GM19099 (cell line): ENCODE measurements at regions not wholly inside any gene's neighbourhood (a gene's known extent, or its start where the extent isn't known, plus 50 kb on each side); places are given as distances from the start of the nearest gene placed in this dataset.

Experiments
- POLR2A ChIP-seq: IDR thresholded peaks from 3 replicates; pipeline ENCODE4 v1.6.1; 2011; ENCODE audit warnings: low read depth; ENCODE audit not compliant: insufficient read length; ENCODE audit errors: extremely low read depth

- no peak for TF ChIP-seq POLR2A
These were observed 101.3 kb upstream of the USP24 start for GRCh38 chr1:55316502-55316901.

DNA sequence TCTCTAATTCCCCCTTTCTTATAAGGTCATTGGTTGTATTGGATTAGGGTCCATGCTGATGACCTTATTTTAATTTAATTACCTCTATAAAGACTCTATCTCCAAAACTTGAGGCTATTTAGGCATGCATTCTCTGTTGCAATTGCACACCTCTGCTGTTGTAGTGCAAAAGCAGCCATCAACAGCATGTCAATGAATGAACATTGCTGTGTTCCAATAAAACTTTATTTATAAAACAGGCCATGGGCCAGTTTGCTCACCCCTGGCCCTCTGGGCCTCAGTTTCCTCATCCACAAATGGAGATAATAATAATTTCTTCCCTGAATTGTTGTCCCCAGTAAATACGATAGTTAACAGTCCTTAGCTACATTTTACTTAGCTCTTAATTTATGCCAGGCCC lies 100.4 kb upstream of the USP24 start:
- TF ChIP-seq POLR2A, result no peak

GRCh38 chr1:55314740-55315139 lies 99.6 kb upstream of the USP24 start:
- no peak for TF ChIP-seq POLR2A

DNA sequence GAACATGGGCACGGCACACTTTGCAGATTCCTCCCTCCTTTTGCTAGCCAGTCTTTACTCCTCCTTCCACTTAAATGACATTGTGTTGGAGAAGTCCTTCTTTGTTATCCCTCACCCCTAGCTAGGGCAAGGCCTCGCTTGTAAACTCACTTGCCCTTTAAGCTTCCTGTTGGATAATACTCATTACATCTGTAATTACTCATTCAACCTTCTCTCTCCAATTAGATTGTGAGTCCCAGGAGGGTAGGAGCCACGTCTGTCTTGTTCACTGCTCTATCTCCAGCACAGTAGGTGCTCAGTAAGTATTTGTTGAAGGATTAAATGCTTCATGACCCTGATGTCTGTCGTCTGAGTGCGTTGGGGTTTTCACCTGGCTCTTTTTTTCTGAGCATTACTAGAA lies 98.7 kb upstream of the USP24 start:
- no peak for TF ChIP-seq POLR2A

DNA sequence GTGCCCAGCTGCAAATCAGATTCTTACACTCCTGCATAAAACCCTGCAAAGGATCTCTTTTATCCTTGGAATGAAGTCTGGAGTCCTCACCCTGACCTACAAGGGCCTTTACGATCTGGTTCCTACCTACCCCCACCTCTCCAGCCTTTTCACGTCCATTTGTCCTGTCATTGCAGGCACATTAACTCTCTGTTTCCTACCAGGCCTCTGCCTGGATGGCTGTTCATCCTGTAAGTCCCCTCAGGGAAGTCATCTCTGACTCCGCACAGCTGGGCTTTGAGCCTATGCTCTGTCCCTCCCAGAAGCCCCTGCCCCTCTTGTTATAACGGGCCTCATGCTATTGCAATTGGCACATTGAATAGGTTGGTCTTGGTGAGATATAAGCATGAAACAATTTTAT lies 96.8 kb upstream of the USP24 start:
- TF ChIP-seq POLR2A, result no peak

DNA sequence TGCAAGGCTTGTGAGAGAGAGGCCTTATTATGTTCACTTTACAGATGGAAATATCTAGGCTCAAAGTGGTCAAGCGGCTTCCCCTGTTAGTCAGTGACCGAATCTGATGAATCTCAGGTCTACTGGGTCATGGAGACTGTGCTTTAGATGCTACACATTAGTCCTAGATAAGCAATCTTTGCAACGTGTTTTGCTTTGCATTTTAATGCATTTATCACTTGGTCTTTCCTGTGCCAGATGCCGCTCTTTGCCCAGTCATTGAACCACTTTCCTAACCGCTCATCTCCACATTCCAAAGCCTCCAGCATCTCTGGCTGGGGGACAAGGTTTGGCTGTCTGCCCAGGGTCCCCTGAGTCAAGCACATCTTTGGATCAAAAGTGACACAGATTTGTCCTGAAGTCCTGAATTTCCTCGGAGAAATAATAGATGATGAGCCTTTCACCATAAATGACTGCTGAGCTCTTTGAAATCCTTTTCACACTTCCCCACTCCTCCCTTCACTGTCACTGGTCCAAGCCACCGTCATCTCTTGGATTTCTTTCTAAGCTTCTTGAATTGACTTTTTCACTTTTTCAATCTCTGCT lies 96.0 kb upstream of the USP24 start:
- TF ChIP-seq POLR2A, result no peak

- no peak for TF ChIP-seq POLR2A
These were observed 95.4 kb upstream of the USP24 start for GRCh38 chr1:55310505-55310971.

- no peak for TF ChIP-seq POLR2A
These were observed 94.8 kb upstream of the USP24 start for GRCh38 chr1:55309786-55310504.

GRCh38 chr1:55309053-55309452 lies 93.9 kb upstream of the USP24 start:
- TF ChIP-seq POLR2A, result no peak

- no peak for TF ChIP-seq POLR2A
These were observed 90.6 kb upstream of the USP24 start for GRCh38 chr1:55305735-55306134.

DNA sequence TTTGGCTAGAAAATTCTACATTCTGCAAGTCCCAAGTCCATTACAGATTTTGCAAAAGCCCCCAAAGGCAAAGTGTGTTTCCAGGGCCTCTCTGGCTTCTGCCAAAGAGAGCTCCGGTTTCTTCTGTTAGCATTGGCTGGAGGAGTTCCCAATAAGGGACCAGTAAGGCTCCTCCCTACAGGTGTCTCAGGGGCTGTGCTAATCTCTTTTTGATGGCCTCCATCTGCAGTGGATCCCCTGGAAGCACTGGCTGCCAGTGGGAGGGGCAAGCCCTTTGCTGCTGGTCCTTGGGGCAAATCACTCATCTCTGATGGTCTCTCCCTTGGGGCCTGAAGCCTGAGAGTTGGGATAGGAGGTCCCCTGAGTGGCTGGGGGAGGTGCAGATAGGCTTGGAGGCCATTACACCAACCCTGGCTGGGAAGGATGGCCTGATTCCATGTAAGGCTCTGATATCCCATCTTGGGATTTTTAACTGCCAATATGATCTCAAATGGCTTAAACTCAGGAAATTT lies 89.1 kb upstream of the USP24 start:
- TF ChIP-seq POLR2A, result no peak

GRCh38 chr1:55302972-55303371 lies 87.8 kb upstream of the USP24 start:
- no peak for TF ChIP-seq POLR2A

GRCh38 chr1:55301912-55302311 lies 86.7 kb upstream of the USP24 start:
- TF ChIP-seq POLR2A, result no peak

- TF ChIP-seq POLR2A, result no peak
These were observed 85.8 kb upstream of the USP24 start for GRCh38 chr1:55300975-55301374.

GRCh38 chr1:55298167-55298894 lies 83.2 kb upstream of the USP24 start:
- no peak for TF ChIP-seq POLR2A

- no peak for TF ChIP-seq POLR2A
These were observed 74.5 kb upstream of the USP24 start for GRCh38 chr1:55289614-55290013.
